Astrocyte (in vitro differentiated cells and primary cell): ENCODE measurements at regions not wholly inside any gene's neighbourhood (a gene's known extent, or its start where the extent isn't known, plus 50 kb on each side); places are given as distances from the start of the nearest gene placed in this dataset.

ENCODE experiments used
- EZH2 ChIP-seq: IDR thresholded peaks from 2 replicates; pipeline ENCODE4 v1.6.1; 2012; ENCODE audit warnings: mild to moderate bottlenecking, low read length, inconsistent platforms; ENCODE audit not compliant: insufficient read depth
- TF ChIP-seq, protein P1 (sequence below): IDR thresholded peaks from 2 replicates; pipeline ENCODE4 v1.5.1; 2011; ENCODE audit warnings: low read depth, mild to moderate bottlenecking, inconsistent platforms, low read length, moderate library complexity; ENCODE audit not compliant: insufficient read depth

DNA sequence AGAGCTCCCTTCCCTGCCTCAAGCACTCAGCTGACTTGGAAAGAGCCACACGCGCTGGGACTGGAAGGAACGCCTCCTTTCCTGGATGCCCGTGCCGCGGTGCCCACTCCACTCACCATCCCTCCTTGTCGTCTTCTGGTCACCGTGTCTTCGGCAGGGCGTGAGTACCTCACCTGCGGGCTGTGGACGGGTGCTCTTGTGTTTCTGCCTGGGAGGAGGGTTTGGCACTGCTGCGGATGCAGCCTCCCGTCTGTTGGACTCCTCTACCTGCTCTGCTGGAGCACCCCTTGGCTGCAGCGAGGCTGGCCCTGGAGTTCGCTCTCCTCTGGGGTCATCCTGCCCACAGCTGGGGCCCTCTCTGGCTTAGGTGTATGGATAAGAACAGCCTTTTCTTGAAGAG lies 612.7 kb downstream of the BRD1 start:
- no peak for TF ChIP-seq EZH2
- TF ChIP-seq, protein P1, sequence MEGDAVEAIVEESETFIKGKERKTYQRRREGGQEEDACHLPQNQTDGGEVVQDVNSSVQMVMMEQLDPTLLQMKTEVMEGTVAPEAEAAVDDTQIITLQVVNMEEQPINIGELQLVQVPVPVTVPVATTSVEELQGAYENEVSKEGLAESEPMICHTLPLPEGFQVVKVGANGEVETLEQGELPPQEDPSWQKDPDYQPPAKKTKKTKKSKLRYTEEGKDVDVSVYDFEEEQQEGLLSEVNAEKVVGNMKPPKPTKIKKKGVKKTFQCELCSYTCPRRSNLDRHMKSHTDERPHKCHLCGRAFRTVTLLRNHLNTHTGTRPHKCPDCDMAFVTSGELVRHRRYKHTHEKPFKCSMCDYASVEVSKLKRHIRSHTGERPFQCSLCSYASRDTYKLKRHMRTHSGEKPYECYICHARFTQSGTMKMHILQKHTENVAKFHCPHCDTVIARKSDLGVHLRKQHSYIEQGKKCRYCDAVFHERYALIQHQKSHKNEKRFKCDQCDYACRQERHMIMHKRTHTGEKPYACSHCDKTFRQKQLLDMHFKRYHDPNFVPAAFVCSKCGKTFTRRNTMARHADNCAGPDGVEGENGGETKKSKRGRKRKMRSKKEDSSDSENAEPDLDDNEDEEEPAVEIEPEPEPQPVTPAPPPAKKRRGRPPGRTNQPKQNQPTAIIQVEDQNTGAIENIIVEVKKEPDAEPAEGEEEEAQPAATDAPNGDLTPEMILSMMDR: no peak
